Activated CD8-positive, alpha-beta memory T cell treated with anti-CD3 and anti-CD28 coated beads for 4 hours (primary cell): ENCODE measurements at regions not wholly inside any gene's neighbourhood (a gene's known extent, or its start where the extent isn't known, plus 50 kb on each side); places are given as distances from the start of the nearest gene placed in this dataset.

ENCODE experiments used
- DNase-seq, 2 donors: peaks; one replicate each; pipeline ENCODE4 v3.0.0-alpha.2; 2020; ENCODE audit warnings: low read depth in 2 of 2

DNA sequence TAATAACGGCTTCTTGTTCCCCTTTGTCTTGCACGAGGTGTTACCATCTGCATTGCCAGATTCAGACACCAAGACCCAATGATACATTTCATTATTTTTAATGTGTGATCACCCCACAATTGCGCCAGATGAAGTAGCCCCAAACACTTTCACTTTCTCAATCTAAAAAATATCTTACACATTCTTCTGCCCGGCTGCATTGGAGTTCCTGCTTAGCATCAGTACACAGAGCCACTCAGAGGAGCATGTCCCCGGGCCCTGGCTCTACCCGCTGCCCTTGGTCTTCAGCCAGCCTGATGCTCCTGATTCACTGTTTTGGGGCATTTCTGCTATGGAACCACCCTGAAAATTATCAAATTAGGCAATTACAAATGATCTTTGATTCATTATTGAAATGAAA lies 66.0 kb upstream of the TENM3 start:
- DNase-seq: no peak

DNA sequence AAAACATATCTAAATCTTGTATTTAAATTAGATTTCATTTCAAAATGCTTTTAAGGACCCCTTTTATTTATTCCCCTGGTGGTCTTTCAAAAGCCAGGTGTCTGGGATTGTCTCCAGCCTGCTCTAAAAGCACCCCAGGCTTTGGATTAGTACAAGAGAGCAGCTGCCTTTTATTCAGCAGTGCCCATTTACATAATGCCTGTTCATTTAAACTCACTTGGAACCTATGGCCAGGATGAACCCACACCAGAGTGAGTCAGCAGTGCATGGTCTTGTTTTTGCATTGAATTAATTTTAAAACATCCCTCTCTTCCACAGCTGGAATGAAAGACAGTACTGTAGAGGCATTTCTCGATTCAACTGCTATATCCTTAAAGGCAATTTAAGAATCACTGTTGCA lies 64.1 kb upstream of the TENM3 start:
- DNase-seq: no peak

DNA sequence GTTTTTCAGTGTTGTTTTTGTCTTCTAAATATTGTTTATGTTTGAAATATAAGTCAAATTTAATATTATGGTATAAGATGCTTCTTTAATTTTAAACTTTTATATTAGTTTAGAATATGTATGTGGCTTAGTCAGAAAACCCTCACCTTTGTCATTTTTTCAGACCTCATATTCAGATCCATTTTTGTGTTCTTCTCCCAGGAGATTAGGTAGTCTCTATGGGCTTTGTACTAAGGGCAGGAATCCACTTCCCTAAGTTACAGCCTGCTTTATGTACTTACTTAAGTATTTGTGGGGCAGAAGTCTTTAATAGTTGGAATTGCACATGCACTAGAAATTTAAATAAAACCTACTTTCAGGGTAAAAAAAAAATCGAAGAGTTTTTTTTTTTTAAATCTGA lies 63.5 kb upstream of the TENM3 start:
- no peak for DNase-seq

DNA sequence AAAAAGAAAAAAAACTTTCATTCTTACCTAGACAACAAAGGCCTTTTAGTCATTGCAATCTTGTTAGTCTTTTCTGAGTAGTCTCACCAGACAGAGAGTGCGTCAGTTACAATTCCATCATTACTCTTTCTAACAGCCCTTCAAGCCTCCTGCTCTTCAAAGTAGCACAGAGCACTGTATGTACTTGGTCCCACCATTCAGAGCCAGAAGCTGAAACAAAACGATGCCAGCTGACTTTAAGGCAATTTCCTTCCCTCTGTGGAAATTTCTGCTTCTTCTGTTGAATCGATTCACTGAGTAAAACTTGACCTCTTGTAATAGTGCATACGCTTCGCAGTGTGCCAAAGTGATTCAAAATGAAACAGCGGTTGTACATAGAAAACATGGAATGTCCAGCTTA lies 57.7 kb upstream of the TENM3 start:
- DNase-seq: no peak

DNA sequence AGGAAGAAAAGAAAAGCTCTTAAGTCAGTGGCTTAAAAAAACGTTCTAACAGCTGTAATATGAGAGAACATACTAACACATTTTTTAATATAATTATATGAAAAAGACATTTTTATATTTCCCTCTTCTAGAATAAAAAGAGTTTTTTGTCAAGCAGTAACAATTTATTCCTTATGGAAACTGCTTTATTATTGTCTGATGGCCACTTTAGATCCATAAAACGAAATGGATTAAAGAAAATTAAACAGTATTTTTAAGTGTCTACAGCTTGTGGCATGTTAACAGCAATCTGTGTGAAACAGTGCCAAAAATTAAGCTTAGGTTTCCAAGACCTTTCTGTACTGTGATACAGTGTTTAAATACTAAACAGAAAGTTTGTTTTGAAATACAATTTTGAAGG lies 55.5 kb upstream of the TENM3 start:
- no peak for DNase-seq

DNA sequence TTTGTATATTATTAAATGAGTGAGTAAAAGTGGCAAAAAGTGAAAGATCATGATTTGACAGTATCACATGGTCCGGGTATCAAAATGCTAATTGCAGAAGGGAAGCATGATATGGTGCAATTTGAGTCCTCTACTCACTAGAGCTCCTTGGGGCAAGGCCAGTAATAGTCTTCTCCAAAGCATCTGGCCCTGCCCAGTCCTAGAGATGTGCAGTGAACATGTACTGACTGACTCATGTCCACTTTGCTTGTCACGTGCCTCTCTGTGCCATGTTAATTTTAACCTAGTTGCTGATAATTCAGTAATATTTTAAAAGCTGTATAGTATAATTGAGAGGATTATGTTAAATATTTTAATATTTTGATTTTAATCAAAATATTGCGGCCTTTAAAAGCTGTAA lies 54.6 kb upstream of the TENM3 start:
- DNase-seq: no peak

DNA sequence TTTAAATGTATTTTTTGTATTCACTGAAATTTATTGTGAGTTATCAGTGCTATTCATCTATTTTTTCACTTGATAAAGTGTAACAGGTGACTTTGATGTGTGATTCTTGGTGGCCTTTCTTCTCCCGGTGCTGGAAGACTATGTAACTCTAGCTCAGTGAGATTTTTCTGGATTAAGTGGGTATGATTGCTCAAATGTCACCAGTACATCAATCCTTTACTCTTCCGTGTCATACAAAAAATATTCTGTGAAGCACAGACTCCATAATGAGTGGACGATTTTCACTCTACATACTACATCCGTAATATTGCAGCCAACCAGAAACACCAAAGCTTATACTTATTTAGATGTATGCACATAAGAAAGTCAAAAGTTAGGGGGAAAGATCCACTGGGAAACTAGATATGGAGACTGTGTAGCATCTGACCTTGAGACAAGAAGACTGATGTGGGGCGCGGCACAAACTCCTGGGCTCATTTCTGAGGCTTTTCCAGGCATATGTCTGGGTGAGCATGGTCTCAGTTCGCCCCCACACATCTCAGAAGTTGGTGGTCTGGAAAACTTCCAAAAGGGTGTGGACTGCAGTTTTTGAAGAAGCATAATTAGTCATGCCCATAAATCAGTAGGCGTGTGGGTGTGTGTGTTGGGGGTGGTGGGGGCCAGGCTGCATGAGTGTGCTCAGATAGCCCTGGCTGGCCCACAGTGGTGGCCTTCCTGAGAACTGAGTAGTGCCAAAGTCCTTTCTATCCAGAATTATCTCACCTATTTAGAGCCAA lies 53.9 kb upstream of the TENM3 start:
- DNase-seq: no peak

DNA sequence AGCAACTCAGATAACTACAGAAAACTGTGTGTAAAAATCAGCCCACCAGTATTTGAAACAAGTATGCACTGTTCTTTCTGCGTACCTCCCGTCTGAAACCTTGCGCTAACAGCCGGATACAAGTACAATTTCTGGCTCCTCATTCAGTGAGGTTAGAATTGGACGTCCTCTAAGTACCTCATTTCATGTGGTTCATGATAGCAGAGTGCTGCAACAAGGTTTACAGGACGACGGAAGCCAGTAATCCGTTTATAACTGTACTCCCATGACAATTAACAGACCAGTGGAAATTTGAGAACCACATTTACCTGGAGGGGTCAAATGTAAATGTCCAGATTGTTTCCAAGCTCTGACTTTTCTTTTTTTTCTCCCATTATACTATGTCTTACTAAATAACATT lies 52.9 kb upstream of the TENM3 start:
- no peak for DNase-seq

DNA sequence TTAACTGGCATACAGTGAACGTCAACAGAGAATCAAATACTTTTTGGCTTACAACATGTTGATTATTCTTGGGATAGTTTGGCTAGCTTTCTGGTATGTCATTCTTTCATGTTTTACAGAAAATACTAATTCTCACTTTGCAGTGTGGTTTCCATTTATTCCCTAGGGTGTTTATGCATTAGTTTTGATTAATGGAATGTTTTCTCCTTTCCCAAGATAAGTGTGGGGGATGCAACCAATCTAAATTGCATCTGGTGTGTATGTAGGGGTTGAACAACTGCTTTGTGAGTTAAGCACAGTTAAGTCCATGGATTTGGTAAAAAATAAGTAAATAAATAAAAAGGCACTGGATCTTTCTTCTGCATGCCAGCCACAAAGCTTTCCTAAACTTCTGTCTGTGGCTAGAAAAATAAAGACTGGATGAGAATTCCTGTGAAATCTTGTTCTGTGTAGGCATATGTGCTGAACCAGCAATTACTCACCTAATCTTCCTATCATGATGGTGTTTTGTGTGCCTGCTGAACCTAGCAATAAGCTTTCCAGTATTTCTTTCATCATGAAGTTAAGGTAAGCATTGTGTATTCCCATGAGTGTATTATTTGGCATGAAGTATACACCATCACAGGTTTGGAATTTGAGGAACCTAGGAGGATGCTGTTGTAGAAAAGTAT lies 50.6 kb upstream of the TENM3 start:
- DNase-seq: no peak

DNA sequence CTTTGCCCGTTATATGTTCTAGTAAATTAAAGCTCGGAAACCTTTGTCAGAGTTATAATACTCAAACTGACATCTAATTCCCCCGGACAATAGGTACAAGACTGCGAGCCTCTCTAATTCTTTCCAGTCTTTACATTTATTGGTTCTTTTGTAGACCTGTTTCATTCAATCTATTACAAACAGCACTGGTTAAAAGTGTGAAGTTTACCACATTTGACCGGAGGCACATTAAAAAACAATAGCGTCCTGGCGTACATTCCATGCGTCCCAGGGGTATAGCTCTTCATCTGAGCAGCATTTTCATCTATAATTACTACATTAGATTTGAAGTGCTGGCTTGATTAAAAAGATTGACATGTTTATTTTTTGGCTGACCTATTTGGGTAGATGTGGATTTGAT lies 49.9 kb upstream of the TENM3 start:
- no peak for DNase-seq
